ENCODE measurements at regions not wholly inside any gene's neighbourhood (a gene's known extent, or its start where the extent isn't known, plus 50 kb on each side); places are given as distances from the start of the nearest gene placed in this dataset.

- Histone ChIP-seq H3K27ac (ENCODE audit: low read length) (no peak overlapping the region), H3K36me3 (ENCODE audit: control insufficient read depth, insufficient read depth, low read length) (no peaks in the 10 kb centered on the region), H3K9me3 (ENCODE audit: control insufficient read depth, insufficient read depth, low read length) (no peaks in the 10 kb centered on the region), H3K4me3 (ENCODE audit: low read length) (no peak overlapping the region), H3K27me3 (ENCODE audit: control insufficient read depth, insufficient read depth, low read length) (no peaks in the 10 kb centered on the region), H3K4me1 (ENCODE audit: control insufficient read depth, insufficient read depth, low read length) (no peaks in the 10 kb centered on the region)
- Mint-ChIP-seq H3K27ac (no peak overlapping the region), H3K27me3 (ENCODE audit: low read depth in 2 of 2) (peaks cover 3 to 7% of the 10 kb centered on the region in 2 donors), H3K4me1 (no peaks in the 10 kb centered on the region), H3K4me3 (no peak overlapping the region), H3K9me3 (no peaks in the 10 kb centered on the region), H3K36me3 (no peaks in the 10 kb centered on the region)
- intact Hi-C loops (cut with micrococcal nuclease) = no loop called here
- ATAC-seq (no peak), DNase-seq (no peak)
- WGBS (ENCODE audit: insufficient coverage) = 78% methylated on average over 7 of the region's 7 CpGs
- no peak for TF ChIP-seq CTCF (IDR thresholded peaks at IDR 0.05)
Observed at GRCh38 chr7:131624536-131624935, 68.1 kb upstream of the PODXL start.

DNA sequence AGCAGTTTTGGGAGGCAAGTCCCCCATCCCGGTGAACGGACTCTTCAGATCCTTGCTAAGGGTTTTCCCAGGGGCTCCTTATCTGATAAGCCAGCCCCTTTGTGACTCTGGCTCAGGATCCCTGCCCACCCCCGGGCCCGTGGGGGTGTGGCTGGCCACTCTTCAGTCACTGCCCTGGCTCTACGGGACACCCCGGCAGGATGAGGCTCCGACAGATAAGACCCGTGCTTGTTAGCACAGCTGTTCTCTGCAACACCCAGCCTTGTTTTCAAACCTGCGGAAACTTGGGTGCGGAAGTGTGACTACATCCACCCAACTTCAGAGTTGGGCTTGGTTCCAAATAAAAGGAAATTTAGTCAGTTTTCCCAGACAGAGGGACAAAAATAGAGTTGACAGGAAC is 66.7 kb upstream of the PODXL start:
- no peak overlapping the region for H3K27ac ChIP-seq (ENCODE audit: low read length)
- intact Hi-C loops (cut with micrococcal nuclease) = no loop called here
- Mint-ChIP-seq H3K9me3 (no peaks in the 10 kb centered on the region), H3K4me3 (no peak overlapping the region), H3K27me3 (ENCODE audit: low read depth in 2 of 2) (peaks cover 5 to 7% of the 10 kb centered on the region in 2 donors), H3K4me1 (no peaks in the 10 kb centered on the region), H3K27ac (no peak overlapping the region), H3K36me3 (no peaks in the 10 kb centered on the region)
- H3K4me1 ChIP-seq (ENCODE audit: control insufficient read depth, insufficient read depth, low read length) = no peaks in the 10 kb centered on the region
- H3K4me3 ChIP-seq (ENCODE audit: low read length) = no peak overlapping the region
- no peaks in the 10 kb centered on the region for H3K36me3 ChIP-seq (ENCODE audit: control insufficient read depth, insufficient read depth, low read length)
- no peak for ATAC-seq
- no peaks in the 10 kb centered on the region for H3K9me3 ChIP-seq (ENCODE audit: control insufficient read depth, insufficient read depth, low read length)
- WGBS (ENCODE audit: insufficient coverage) = 47% methylated on average over 10 of the region's 10 CpGs
- TF ChIP-seq CTCF (IDR thresholded peaks at IDR 0.05) = no peak
- no peak for DNase-seq
- H3K27me3 ChIP-seq (ENCODE audit: control insufficient read depth, insufficient read depth, low read length) = peaks cover 3% of the 10 kb centered on the region

DNA sequence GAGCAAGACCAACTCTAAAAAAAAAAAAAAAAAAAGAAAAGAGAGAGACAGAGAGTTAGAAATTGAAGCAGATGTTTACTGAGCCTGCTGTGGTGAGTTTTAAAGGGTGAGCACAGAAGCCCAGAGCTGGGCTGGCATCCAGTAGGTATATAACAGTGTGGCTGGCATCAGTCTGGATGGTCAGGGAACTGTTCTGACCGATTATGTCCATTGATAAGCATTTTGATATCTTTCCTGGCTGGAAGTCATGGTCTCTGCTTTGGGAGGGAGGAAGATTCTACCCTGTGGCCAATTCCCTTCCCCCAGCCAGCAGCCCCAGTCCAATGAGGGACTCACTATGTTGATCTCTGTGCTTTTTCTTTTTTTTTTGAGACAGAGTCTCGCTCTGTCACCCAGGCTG is 65.2 kb upstream of the PODXL start:
- intact Hi-C loops (cut with micrococcal nuclease) = no loop called here
- Histone ChIP-seq H3K27ac (ENCODE audit: low read length) (no peak overlapping the region), H3K9me3 (ENCODE audit: control insufficient read depth, insufficient read depth, low read length) (no peaks in the 10 kb centered on the region), H3K4me3 (ENCODE audit: low read length) (no peak overlapping the region), H3K27me3 (ENCODE audit: control insufficient read depth, insufficient read depth, low read length) (peaks cover 6% of the 10 kb centered on the region), H3K4me1 (ENCODE audit: control insufficient read depth, insufficient read depth, low read length) (no peaks in the 10 kb centered on the region), H3K36me3 (ENCODE audit: control insufficient read depth, insufficient read depth, low read length) (no peaks in the 10 kb centered on the region)
- 69% methylated on average over 2 of the region's 2 CpGs for WGBS (ENCODE audit: insufficient coverage)
- Mint-ChIP-seq H3K4me3 (no peak overlapping the region), H3K4me1 (no peaks in the 10 kb centered on the region), H3K9me3 (no peaks in the 10 kb centered on the region), H3K27me3 (ENCODE audit: low read depth in 2 of 2) (peaks cover 13% of the 10 kb centered on the region in 2 donors), H3K27ac (no peak overlapping the region), H3K36me3 (no peaks in the 10 kb centered on the region)
- no peak for ATAC-seq
- DNase-seq = no peak
- TF ChIP-seq CTCF (IDR thresholded peaks at IDR 0.05) = no peak
